ENCODE measurements at regions not wholly inside any gene's neighbourhood (a gene's known extent, or its start where the extent isn't known, plus 50 kb on each side); places are given as distances from the start of the nearest gene placed in this dataset.

- no peak for TF ChIP-seq SUZ12 (IDR thresholded peaks at IDR 0.05)
- TF ChIP-seq TARDBP (IDR thresholded peaks at IDR 0.05) = no peak
- TF ChIP-seq L3MBTL2 (conservative IDR thresholded peaks at IDR 0.05) = no peak
- no peak for TF ChIP-seq FOXM1 (IDR thresholded peaks at IDR 0.05; ENCODE audit: borderline replicate concordance)
- no peak for TF ChIP-seq ELF4 (IDR thresholded peaks at IDR 0.05)
- TF ChIP-seq PKNOX1 (IDR thresholded peaks at IDR 0.05) = no peak
- no peak for TF ChIP-seq BHLHE40 (IDR thresholded peaks at IDR 0.05; ENCODE audit: borderline replicate concordance)
- TF ChIP-seq FOXA1 (IDR thresholded peaks at IDR 0.05) = no peak
- TF ChIP-seq NFRKB (IDR thresholded peaks at IDR 0.05) = no peak
- no peak for TF ChIP-seq SP1 (IDR thresholded peaks at IDR 0.05)
- TF ChIP-seq ARNT (IDR thresholded peaks at IDR 0.05) = no peak
- TF ChIP-seq LEF1 (IDR thresholded peaks at IDR 0.05; ENCODE audit: borderline replicate concordance) = no peak
Measured at GRCh38 chr14:27199272-27199671, 601.4 kb upstream of the NOVA1 start.

All from HEK293T (cell line).